ENCODE measurements at regions not wholly inside any gene's neighbourhood (a gene's known extent, or its start where the extent isn't known, plus 50 kb on each side); places are given as distances from the start of the nearest gene placed in this dataset.
"Not testable (repeated sequence)": the region's sequence is repeated elsewhere in the genome, so short reads cannot be mapped to it uniquely, and the experiment has no call there.

GRCh38 chr4:65998807-65999517 is 328.7 kb upstream of the EPHA5 start:
- TF ChIP-seq CTCF (IDR thresholded peaks at IDR 0.05; ENCODE audit: insufficient read depth, low read length); REST (IDR thresholded peaks at IDR 0.05; ENCODE audit: insufficient replicate concordance, low read depth); POLR2AphosphoS5 (IDR thresholded peaks at IDR 0.05; ENCODE audit: low read depth); SPI1 (IDR thresholded peaks at IDR 0.05; ENCODE audit: borderline replicate concordance, low read depth); GABPA (IDR thresholded peaks at IDR 0.05; ENCODE audit: low read depth): not testable (repeated sequence)

Measured in HL-60 (cell line).